SK-N-SH (cell line): ENCODE measurements at regions not wholly inside any gene's neighbourhood (a gene's known extent, or its start where the extent isn't known, plus 50 kb on each side); places are given as distances from the start of the nearest gene placed in this dataset.
A peak's percentile ranks its signal among the peaks of the same experiment; 100 is the strongest.

Source experiments
- CTCF ChIA-PET: fragments of 300-600, 350-600 bp; formaldehyde crosslinking; extraction: SDS; loops from one replicate; lab custom pipeline; 2021; lab: Yijun Ruan, JAX
- POLR2A ChIA-PET: fragments of 350-600 bp; sonication (Branson Sonifier 250); formaldehyde crosslinking; extraction: SDS; loops from one replicate; lab custom pipeline; 2020; ENCODE audit warnings: antibody characterized with exemption, inconsistent platforms; lab: Yijun Ruan, JAX
- DNase-seq: peaks from one replicate; pipeline ENCODE4 v3.0.0; 2012
- H2AFZ ChIP-seq: fragments of 200-600 bp; sonication (generic); 2 replicates; pipeline ENCODE4 v1.8.1; 2016; ENCODE audit warnings: antibody characterized with exemption, mild to moderate bottlenecking, low read depth
- H3F3A ChIP-seq: fragments of 200-600 bp; sonication (generic); replicated peaks from 2 replicates; pipeline ENCODE3; 2016; ENCODE audit warnings: antibody characterized with exemption, mild to moderate bottlenecking; ENCODE audit not compliant: insufficient read depth
- H3K27ac ChIP-seq, 2 experiments: fragments of 200-500 bp in 1 of 2; fragments of 200-600 bp in 1 of 2; sonication (Bioruptor generic) in 1 of 2; sonication (generic), shearing (Covaris generic) in 1 of 2; 2 replicates each; pipeline versions ENCODE4 v1.5.1 to v1.6.1; 2014 to 2016; ENCODE audit warnings: low read depth in 2 of 2, inconsistent platforms in 1 of 2, low read length in 1 of 2, mild to moderate bottlenecking in 1 of 2, mixed read lengths in 1 of 2
- H3K27me3 ChIP-seq: fragments of 200-600 bp; sonication (generic), shearing (Covaris generic); 2 replicates; pipeline ENCODE4 v1.6.1; 2016; ENCODE audit warnings: mixed run types; ENCODE audit not compliant: insufficient read depth
- H3K36me3 ChIP-seq, 2 experiments: fragments of 200-500 bp in 1 of 2; fragments of 200-600 bp in 1 of 2; sonication (Bioruptor generic) in 1 of 2; sonication (generic) in 1 of 2; replicated peaks in 1 of 2; 2 replicates each; pipeline versions ENCODE3 to v1.5.1; 2014 to 2016; ENCODE audit warnings: low read length in 1 of 2, mild to moderate bottlenecking in 1 of 2; ENCODE audit not compliant: insufficient read depth in 2 of 2, control insufficient read depth in 1 of 2
- H3K4me1 ChIP-seq, 2 experiments: fragments of 200-500 bp in 1 of 2; fragments of 200-600 bp in 1 of 2; sonication (Bioruptor generic) in 1 of 2; sonication (generic), shearing (Covaris generic) in 1 of 2; 2 replicates each; pipeline versions ENCODE4 v1.5.1 to v1.6.1; 2014 to 2016; ENCODE audit warnings: low read depth in 1 of 2, low read length in 1 of 2, mixed run types in 1 of 2; ENCODE audit not compliant: insufficient read depth in 2 of 2, control insufficient read depth in 1 of 2
- H3K4me2 ChIP-seq: fragments of 200-600 bp; sonication (generic), shearing (Covaris generic); 2 replicates; pipeline ENCODE4 v1.6.1; 2017; ENCODE audit warnings: mixed run types
- H3K4me3 ChIP-seq, 2 experiments: fragments of 200-500 bp in 1 of 2; fragments of 200-600 bp in 1 of 2; sonication (Bioruptor generic) in 1 of 2; sonication (generic), shearing (Covaris generic) in 1 of 2; 2 replicates each; pipeline versions ENCODE4 v1.5.1 to v1.8.1; 2014 to 2016; ENCODE audit warnings: low read depth in 2 of 2, inconsistent platforms in 1 of 2, low read length in 1 of 2, mild to moderate bottlenecking in 1 of 2, mixed read lengths in 1 of 2, moderate library complexity in 1 of 2
- H3K79me2 ChIP-seq: fragments of 200-600 bp; sonication (generic); 2 replicates; pipeline ENCODE4 v1.8.1; 2017; ENCODE audit warnings: mild to moderate bottlenecking; ENCODE audit not compliant: insufficient read depth
- H3K9ac ChIP-seq: fragments of 200-600 bp; sonication (generic); 2 replicates; pipeline ENCODE4 v1.6.1; 2017; ENCODE audit warnings: mixed run types
- H3K9me2 ChIP-seq: fragments of 200-600 bp; sonication (generic); 2 replicates; pipeline ENCODE4 v1.6.1; 2017; ENCODE audit warnings: mixed run types
- H3K9me3 ChIP-seq: fragments of 200-600 bp; sonication (generic); 2 replicates; pipeline ENCODE4 v1.6.1; 2017; ENCODE audit warnings: mixed run types, mild to moderate bottlenecking, moderate library complexity
- H4K20me1 ChIP-seq: fragments of 200-600 bp; sonication (generic); 2 replicates; pipeline ENCODE4 v1.6.1; 2017; ENCODE audit warnings: mild to moderate bottlenecking, mixed run types; ENCODE audit not compliant: insufficient read depth
- CHD2 ChIP-seq: fragments of 150-350 bp; IDR thresholded peaks from 2 replicates; pipeline ENCODE4 v1.6.1; 2018; ENCODE audit warnings: low read length; ENCODE audit not compliant: partially characterized antibody
- ELF1 ChIP-seq: IDR thresholded peaks from 2 replicates; pipeline ENCODE4 v1.4.0; 2012
- EP300 ChIP-seq, 2 experiments: IDR thresholded peaks; 2 replicates each; pipeline versions ENCODE4 v1.4.0 to v1.6.1; 2012; ENCODE audit warnings: borderline replicate concordance in 1 of 2, low read depth in 1 of 2, low read length in 1 of 2
- EZH2phosphoT487 ChIP-seq: fragments of 200-600 bp; sonication (generic); IDR thresholded peaks from 2 replicates; pipeline ENCODE4 v1.6.1; 2017; ENCODE audit warnings: low read depth, mixed run types, mild to moderate bottlenecking, antibody characterized with exemption, moderate library complexity, borderline replicate concordance
- FOSL2 ChIP-seq: IDR thresholded peaks from 2 replicates; pipeline ENCODE4 v1.4.0; 2012; ENCODE audit warnings: low read depth, mild to moderate bottlenecking, moderate library complexity, borderline replicate concordance
- FOXJ3 ChIP-seq: sonication (generic); formaldehyde crosslinking; IDR thresholded peaks from 2 replicates; pipeline ENCODE4 v1.5.1; 2020; ENCODE audit warnings: mild to moderate bottlenecking, missing genetic modification reagents
- FOXM1 ChIP-seq: IDR thresholded peaks from 2 replicates; pipeline ENCODE4 v1.4.0; 2012; ENCODE audit warnings: low read depth, mild to moderate bottlenecking
- IRF3 ChIP-seq: fragments of 150-350 bp; IDR thresholded peaks from 2 replicates; pipeline ENCODE4 v1.6.1; 2016; ENCODE audit warnings: mild to moderate bottlenecking, low read depth, low read length
- JUND ChIP-seq: IDR thresholded peaks from 2 replicates; pipeline ENCODE4 v1.4.0; 2012
- MAX ChIP-seq: IDR thresholded peaks from 2 replicates; pipeline ENCODE4 v1.4.0; 2012; ENCODE audit warnings: low read depth
- MXI1 ChIP-seq: IDR thresholded peaks from 2 replicates; pipeline ENCODE4 v1.6.1; 2012; ENCODE audit warnings: mild to moderate bottlenecking, low read depth, low read length, improper control_type of control experiment
- NFIC ChIP-seq: IDR thresholded peaks from 2 replicates; pipeline ENCODE4 v1.4.0; 2012; ENCODE audit warnings: borderline replicate concordance
- NRF1 ChIP-seq: IDR thresholded peaks from 2 replicates; pipeline ENCODE4 v1.6.1; 2012; ENCODE audit warnings: low read depth, mild to moderate bottlenecking, low read length
- RAD21 ChIP-seq: IDR thresholded peaks from 2 replicates; pipeline ENCODE4 v1.6.1; 2012; ENCODE audit warnings: mild to moderate bottlenecking, low read length
- REST ChIP-seq: IDR thresholded peaks from 2 replicates; pipeline ENCODE4 v1.6.1; 2012; ENCODE audit warnings: mild to moderate bottlenecking, low read depth, low read length, moderate library complexity
- RXRA ChIP-seq: IDR thresholded peaks from 2 replicates; pipeline ENCODE4 v1.4.0; 2012; ENCODE audit warnings: low read depth, mild to moderate bottlenecking, borderline replicate concordance
- SIN3A ChIP-seq: IDR thresholded peaks from 2 replicates; pipeline ENCODE4 v1.6.1; 2012; ENCODE audit warnings: low read depth, mild to moderate bottlenecking, low read length, moderate library complexity, borderline replicate concordance
- TAF1 ChIP-seq: IDR thresholded peaks from 2 replicates; pipeline ENCODE4 v1.6.1; 2012; ENCODE audit warnings: low read depth, mild to moderate bottlenecking, low read length, moderate library complexity, borderline replicate concordance
- TCF12 ChIP-seq: IDR thresholded peaks from 2 replicates; pipeline ENCODE4 v1.4.0; 2012
- YY1 ChIP-seq: IDR thresholded peaks from 2 replicates; pipeline ENCODE4 v1.4.0; 2012; ENCODE audit warnings: low read depth, mild to moderate bottlenecking
- WGBS: methylation state at CpG from one replicate; pipeline ENCODE4 v1.1.6; 2017; ENCODE audit warnings: low lambda C conversion rate; 5-methylcytosine and 5-hydroxymethylcytosine counted together

GRCh38 chr4:128357286-128357685 is 69.7 kb upstream of the PGRMC2 start:
- WGBS = 77% methylated on average over 2 of the region's 2 CpGs
- Histone ChIP-seq H3K9me2 (no peaks in the 10 kb centered on the region), H3K4me3 (no peak overlapping the region), H3K4me1 (peaks cover 27 to 30% of the 10 kb centered on the region in 2 experiments), H4K20me1 (no peaks in the 10 kb centered on the region), H3K79me2 (no peaks in the 10 kb centered on the region), H3K9me3 (no peaks in the 10 kb centered on the region), H3K9ac (no peak overlapping the region), H3F3A (peaks cover 20% of the 10 kb centered on the region), H3K4me2 (no peak overlapping the region), H2AFZ (no peak overlapping the region), H3K27ac (peak overlapping the region in 1 of 2 experiments; percentile 96; a peak in 1 of 4 replicates), H3K27me3 (no peaks in the 10 kb centered on the region), H3K36me3 (no peaks in the 10 kb centered on the region)
- ChIA-PET CTCF (no interaction called here), POLR2A (no interaction called here)
- TF ChIP-seq NFIC (no peak), ELF1 (no peak), MXI1 (no peak), EZH2phosphoT487 (no peak), SIN3A (no peak), FOXM1 (no peak), TCF12 (no peak), IRF3 (no peak), FOXJ3 (CRISPR knock-in tag) (no peak), RXRA (no peak), YY1 (no peak), REST (no peak), NRF1 (no peak), FOSL2 (no peak)
- no peak for DNase-seq

- Histone ChIP-seq H3K4me3 (no peak overlapping the region), H3K9ac (0 out of 2 replicates have a peak overlapping the region, but pooled peaks have one; percentile 33), H3K4me2 (peak overlapping the region; percentile 26; the same call in 1 of the 2 replicates), H3K9me2 (no peaks in the 10 kb centered on the region), H3K4me1 (peaks cover 23 to 30% of the 10 kb centered on the region in 2 experiments), H3K9me3 (no peaks in the 10 kb centered on the region), H4K20me1 (no peaks in the 10 kb centered on the region), H3K36me3 (no peaks in the 10 kb centered on the region), H3K27ac (peak overlapping the region; percentile 77 to 96), H2AFZ (peak overlapping the region; percentile 30; the same call in 1 of the 2 replicates), H3F3A (peaks cover 20% of the 10 kb centered on the region), H3K27me3 (no peaks in the 10 kb centered on the region), H3K79me2 (no peaks in the 10 kb centered on the region)
- POLR2A ChIA-PET = no interaction called here
- CTCF ChIA-PET = interaction anchor here (1.1 to 1.3 kb wide), 2 partner anchors 11 to 198 kb away, joined by 5 to 6 read pairs; no protein-coding TSS in a partner anchor
- 50% methylated on average over 4 of the region's 4 CpGs for WGBS
- DNase-seq = peak; percentile 52
- TF ChIP-seq EP300 (IDR thresholded peaks at IDR 0.05; ENCODE audit: borderline replicate concordance in 1 of 2, low read depth in 1 of 2, low read length in 1 of 2) (peak in 1 of 2 experiments; percentile 85; a peak in 2 of 4 replicates), CHD2 (peak; percentile 69), MAX (peak; percentile 22; the same call in 1 of the 2 replicates), REST (no peak), TCF12 (no peak), TAF1 (no peak), FOXJ3 (CRISPR knock-in tag) (peak; percentile 70; the same call in 1 of the 2 replicates), MXI1 (peak; percentile 64), RAD21 (peak; percentile 35; the same call in 1 of the 2 replicates), FOSL2 (no peak), JUND (no peak)
Observed at GRCh38 chr4:128355305-128355704, 67.7 kb upstream of the PGRMC2 start.
